HL-60 (cell line): ENCODE measurements at regions not wholly inside any gene's neighbourhood (a gene's known extent, or its start where the extent isn't known, plus 50 kb on each side); places are given as distances from the start of the nearest gene placed in this dataset.

Source experiments
- CTCF ChIP-seq: IDR thresholded peaks from one replicate; pipeline ENCODE4 v1.5.1; 2011; ENCODE audit warnings: low read length, control low read depth, inconsistent platforms; ENCODE audit not compliant: insufficient read depth
- POLR2AphosphoS5 ChIP-seq: IDR thresholded peaks from 2 replicates; pipeline ENCODE4 v1.6.1; 2012; ENCODE audit warnings: low read depth

GRCh38 chr18:61129001-61129400, 204.2 kb upstream of the CDH20 start:
- no peak for TF ChIP-seq CTCF
- TF ChIP-seq POLR2AphosphoS5, result no peak
